A549 (cell line): ENCODE measurements at regions not wholly inside any gene's neighbourhood (a gene's known extent, or its start where the extent isn't known, plus 50 kb on each side); places are given as distances from the start of the nearest gene placed in this dataset.

Source experiments
- ATAC-seq, 2 experiments: fragments of 200-7000 bp in 1 of 2; fragments of >200 bp in 1 of 2; cut with Nextera tagmentation in 1 of 2; cut with Tn5 transposase in 1 of 2; 3 replicates each; pipeline versions ENCODE4 v1.8.0 to v1.9.1; 2018 to 2020; ENCODE audit warnings: mild to moderate bottlenecking in 1 of 2, moderate library complexity in 1 of 2
- CTCF ChIA-PET: fragments of 300-600 bp; sonication (Branson Sonifier 250); formaldehyde crosslinking; extraction: SDS; loops from one replicate; lab custom pipeline; 2021; ENCODE audit warnings: antibody characterized with exemption, inconsistent platforms; lab: Yijun Ruan, JAX
- POLR2A ChIA-PET: fragments of 350-600 bp; formaldehyde crosslinking; extraction: SDS; loops from one replicate; lab custom pipeline; 2021; ENCODE audit warnings: antibody characterized with exemption, inconsistent platforms; lab: Yijun Ruan, JAX
- DNase-seq, 2 experiments: peaks; one replicate each; pipeline versions ENCODE4 v3.0.0 to v3.0.0-alpha.2; 2011 to 2016; ENCODE audit warnings: low read depth in 1 of 2, low spot score in 1 of 2
- FAIRE-seq: peaks from 2 replicates; lab custom pipeline; 2011; peaks lifted over from hg19 to GRCh38; lab: Jason Lieb, UNC
- H3K27ac ChIP-seq, 2 experiments: fragments of >200 bp; sonication (Bioruptor Twin); formaldehyde crosslinking; 3 replicates each; pipeline ENCODE4 v1.5.1; 2016 to 2017
- H3K4me1 ChIP-seq: fragments of >200 bp; sonication (Bioruptor Twin); formaldehyde crosslinking; 3 replicates; pipeline ENCODE4 v1.6.1; 2016
- H3K4me2 ChIP-seq: fragments of >200 bp; sonication (Bioruptor Twin); formaldehyde crosslinking; 3 replicates; pipeline ENCODE4 v1.6.1; 2016
- H3K4me3 ChIP-seq: fragments of >200 bp; sonication (Bioruptor Twin); formaldehyde crosslinking; 3 replicates; pipeline ENCODE4 v1.5.1; 2016
- H3K9me3 ChIP-seq: fragments of >200 bp; sonication (Bioruptor Twin); formaldehyde crosslinking; 3 replicates; pipeline ENCODE4 v1.6.1; 2016
- BCL3 ChIP-seq: fragments of >200 bp; sonication (Bioruptor Twin); formaldehyde crosslinking; IDR thresholded peaks from 3 replicates; pipeline ENCODE4 v1.6.1; 2016
- CBX2 ChIP-seq: fragments of 200-600 bp; sonication (generic); IDR thresholded peaks from 2 replicates; pipeline ENCODE4 v1.6.1; 2016; ENCODE audit warnings: low read depth, mild to moderate bottlenecking, borderline replicate concordance
- CEBPB ChIP-seq, 2 experiments: fragments of >200 bp in 1 of 2; sonication (Bioruptor Twin) in 1 of 2; formaldehyde crosslinking in 1 of 2; IDR thresholded peaks; 2 replicates each; pipeline ENCODE4 v1.6.1; 2012 to 2016
- CHD2 ChIP-seq: fragments of 150-350 bp; IDR thresholded peaks from 2 replicates; pipeline ENCODE4 v1.6.1; 2014; ENCODE audit warnings: low read length; ENCODE audit not compliant: partially characterized antibody
- CHD4 ChIP-seq: fragments of 200-600 bp; sonication (generic); IDR thresholded peaks from 2 replicates; pipeline ENCODE4 v1.6.1; 2016; ENCODE audit warnings: antibody characterized with exemption, mild to moderate bottlenecking, borderline replicate concordance
- EHF ChIP-seq: fragments of 250-450 bp; sonication (Bioruptor Pico); IDR thresholded peaks from 2 replicates; pipeline ENCODE4 v1.5.0; 2020; ENCODE audit warnings: mild to moderate bottlenecking
- EHMT2 ChIP-seq: fragments of 200-600 bp; sonication (generic); IDR thresholded peaks from 2 replicates; pipeline ENCODE4 v1.6.1; 2016; ENCODE audit warnings: antibody characterized with exemption, low read depth, mild to moderate bottlenecking, moderate library complexity
- EP300 ChIP-seq, 2 experiments: fragments of >200 bp; sonication (Bioruptor Twin); formaldehyde crosslinking; IDR thresholded peaks; 2 replicates in 1 of 2; 3 replicates in 1 of 2; pipeline ENCODE4 v1.6.1; 2016 to 2017
- FOXS1 ChIP-seq: fragments of 250-450 bp; sonication (Bioruptor Pico); IDR thresholded peaks from 2 replicates; pipeline ENCODE4 v1.5.0; 2020; ENCODE audit warnings: mild to moderate bottlenecking, moderate library complexity
- GATA3 ChIP-seq: IDR thresholded peaks from 2 replicates; pipeline ENCODE4 v1.6.1; 2012; ENCODE audit warnings: borderline replicate concordance
- JUNB ChIP-seq: fragments of >200 bp; sonication (Bioruptor Twin); formaldehyde crosslinking; IDR thresholded peaks from 2 replicates; pipeline ENCODE4 v1.6.1; 2016
- KDM5A ChIP-seq: fragments of 200-600 bp; sonication (generic); IDR thresholded peaks from 2 replicates; pipeline ENCODE4 v1.6.1; 2016; ENCODE audit warnings: antibody characterized with exemption, mild to moderate bottlenecking
- MAFK ChIP-seq: fragments of 450-650 bp; IDR thresholded peaks from 2 replicates; pipeline ENCODE4 v1.6.1; 2014; ENCODE audit not compliant: partially characterized antibody
- NFE2L2 ChIP-seq: fragments of 150-350 bp; conservative IDR thresholded peaks from 2 replicates; pipeline ENCODE4 v1.6.1; 2014; ENCODE audit warnings: low read length
- NPAS2 ChIP-seq: fragments of 250-450 bp; sonication (Bioruptor Pico); IDR thresholded peaks from 2 replicates; pipeline ENCODE4 v1.8.0; 2022; ENCODE audit warnings: mild to moderate bottlenecking, moderate library complexity, borderline replicate concordance
- PHF8 ChIP-seq: fragments of 200-600 bp; sonication (generic); IDR thresholded peaks from 2 replicates; pipeline ENCODE4 v1.6.1; 2016; ENCODE audit warnings: low read depth, mild to moderate bottlenecking, antibody characterized with exemption, moderate library complexity, borderline replicate concordance
- POLR2AphosphoS2 ChIP-seq: conservative IDR thresholded peaks from 2 replicates; pipeline ENCODE4 v1.6.1; 2012; ENCODE audit warnings: low read length, improper control_type of control experiment, inconsistent platforms
- RFX5 ChIP-seq: fragments of 450-650 bp; IDR thresholded peaks from 2 replicates; pipeline ENCODE4 v1.7.1; 2014; ENCODE audit warnings: antibody characterized with exemption, mild to moderate bottlenecking, moderate library complexity
- RNF2 ChIP-seq: fragments of 200-600 bp; sonication (generic); IDR thresholded peaks from 2 replicates; pipeline ENCODE4 v1.6.1; 2016; ENCODE audit warnings: low read depth, mild to moderate bottlenecking, antibody characterized with exemption, moderate library complexity, borderline replicate concordance
- TFCP2L1 ChIP-seq: fragments of 250-450 bp; sonication (Bioruptor Pico); IDR thresholded peaks from 2 replicates; pipeline ENCODE4 v1.5.0; 2021; ENCODE audit warnings: mild to moderate bottlenecking
- TP53 ChIP-seq: fragments of 250-450 bp; sonication (Bioruptor Pico); IDR thresholded peaks from 2 replicates; pipeline ENCODE4 v1.5.0; 2021; ENCODE audit warnings: mild to moderate bottlenecking, moderate library complexity
- WGBS: methylation state at CpG from one replicate; pipeline ENCODE4 v1.1.6; 2017; ENCODE audit errors: missing lambda C conversion rate; 5-methylcytosine and 5-hydroxymethylcytosine counted together
- TF ChIP-seq, protein P1 (sequence below): fragments of 250-450 bp; sonication (Bioruptor Pico); IDR thresholded peaks from 2 replicates; pipeline ENCODE4 v1.5.0; 2020; ENCODE audit warnings: low read depth, mild to moderate bottlenecking, moderate library complexity
- TF ChIP-seq, protein P2 (sequence below): fragments of 200-600 bp; sonication (generic); IDR thresholded peaks from 2 replicates; pipeline ENCODE4 v1.6.1; 2016; ENCODE audit warnings: antibody characterized with exemption, mild to moderate bottlenecking, moderate library complexity

GRCh38 chr13:60790620-60791019, 393.6 kb downstream of the TDRD3 start:
- POLR2A ChIA-PET = no interaction called here
- no peak overlapping the region for H3K4me2 ChIP-seq
- H3K4me3 ChIP-seq = no peak overlapping the region
- 26% methylated on average over 5 of the region's 5 CpGs for WGBS
- CTCF ChIA-PET = no interaction called here
- ATAC-seq (no peak), DNase-seq (no peak), FAIRE-seq (no peak)
- H3K4me1 ChIP-seq = no peaks in the 10 kb centered on the region
- H3K9me3 ChIP-seq = no peaks in the 10 kb centered on the region
- TF ChIP-seq JUNB (no peak), PHF8 (no peak), BCL3 (no peak), GATA3 (no peak), POLR2AphosphoS2 (no peak), EHF (CRISPR knock-in tag) (no peak), CEBPB (IDR thresholded peaks at IDR 0.05) (no peak), TP53 (CRISPR knock-in tag) (no peak), TFCP2L1 (no peak), CHD4 (no peak), CBX2 (no peak), KDM5A (no peak), NPAS2 (CRISPR knock-in tag) (no peak), EP300 (IDR thresholded peaks at IDR 0.05) (no peak)
- no peak overlapping the region for H3K27ac ChIP-seq

- Histone ChIP-seq H3K4me2 (no peak overlapping the region), H3K9me3 (no peaks in the 10 kb centered on the region), H3K4me3 (no peak overlapping the region), H3K27ac (no peak overlapping the region), H3K4me1 (no peaks in the 10 kb centered on the region)
- no peak for ATAC-seq
- FAIRE-seq = no peak
- WGBS = 66% methylated on average over 3 of the region's 3 CpGs
- no peak for TF ChIP-seq MAFK
- TF ChIP-seq RNF2 = no peak
- no peak for TF ChIP-seq EHMT2
- TF ChIP-seq, protein P1, sequence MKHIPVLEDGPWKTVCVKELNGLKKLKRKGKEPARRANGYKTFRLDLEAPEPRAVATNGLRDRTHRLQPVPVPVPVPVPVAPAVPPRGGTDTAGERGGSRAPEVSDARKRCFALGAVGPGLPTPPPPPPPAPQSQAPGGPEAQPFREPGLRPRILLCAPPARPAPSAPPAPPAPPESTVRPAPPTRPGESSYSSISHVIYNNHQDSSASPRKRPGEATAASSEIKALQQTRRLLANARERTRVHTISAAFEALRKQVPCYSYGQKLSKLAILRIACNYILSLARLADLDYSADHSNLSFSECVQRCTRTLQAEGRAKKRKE = no peak
- TF ChIP-seq CHD2 = no peak
- TF ChIP-seq FOXS1 (CRISPR knock-in tag) = no peak
- TF ChIP-seq RFX5 = no peak
- TF ChIP-seq, protein P2, sequence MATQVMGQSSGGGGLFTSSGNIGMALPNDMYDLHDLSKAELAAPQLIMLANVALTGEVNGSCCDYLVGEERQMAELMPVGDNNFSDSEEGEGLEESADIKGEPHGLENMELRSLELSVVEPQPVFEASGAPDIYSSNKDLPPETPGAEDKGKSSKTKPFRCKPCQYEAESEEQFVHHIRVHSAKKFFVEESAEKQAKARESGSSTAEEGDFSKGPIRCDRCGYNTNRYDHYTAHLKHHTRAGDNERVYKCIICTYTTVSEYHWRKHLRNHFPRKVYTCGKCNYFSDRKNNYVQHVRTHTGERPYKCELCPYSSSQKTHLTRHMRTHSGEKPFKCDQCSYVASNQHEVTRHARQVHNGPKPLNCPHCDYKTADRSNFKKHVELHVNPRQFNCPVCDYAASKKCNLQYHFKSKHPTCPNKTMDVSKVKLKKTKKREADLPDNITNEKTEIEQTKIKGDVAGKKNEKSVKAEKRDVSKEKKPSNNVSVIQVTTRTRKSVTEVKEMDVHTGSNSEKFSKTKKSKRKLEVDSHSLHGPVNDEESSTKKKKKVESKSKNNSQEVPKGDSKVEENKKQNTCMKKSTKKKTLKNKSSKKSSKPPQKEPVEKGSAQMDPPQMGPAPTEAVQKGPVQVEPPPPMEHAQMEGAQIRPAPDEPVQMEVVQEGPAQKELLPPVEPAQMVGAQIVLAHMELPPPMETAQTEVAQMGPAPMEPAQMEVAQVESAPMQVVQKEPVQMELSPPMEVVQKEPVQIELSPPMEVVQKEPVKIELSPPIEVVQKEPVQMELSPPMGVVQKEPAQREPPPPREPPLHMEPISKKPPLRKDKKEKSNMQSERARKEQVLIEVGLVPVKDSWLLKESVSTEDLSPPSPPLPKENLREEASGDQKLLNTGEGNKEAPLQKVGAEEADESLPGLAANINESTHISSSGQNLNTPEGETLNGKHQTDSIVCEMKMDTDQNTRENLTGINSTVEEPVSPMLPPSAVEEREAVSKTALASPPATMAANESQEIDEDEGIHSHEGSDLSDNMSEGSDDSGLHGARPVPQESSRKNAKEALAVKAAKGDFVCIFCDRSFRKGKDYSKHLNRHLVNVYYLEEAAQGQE = no peak
- no peak for TF ChIP-seq GATA3
- no peak for TF ChIP-seq NFE2L2
- CTCF ChIA-PET = no interaction called here
- no peak for DNase-seq
- POLR2A ChIA-PET = no interaction called here
Observed at GRCh38 chr13:60788156-60788829, 391.3 kb downstream of the TDRD3 start.
